ENCODE measurements at regions not wholly inside any gene's neighbourhood (a gene's known extent, or its start where the extent isn't known, plus 50 kb on each side); places are given as distances from the start of the nearest gene placed in this dataset.

DNA sequence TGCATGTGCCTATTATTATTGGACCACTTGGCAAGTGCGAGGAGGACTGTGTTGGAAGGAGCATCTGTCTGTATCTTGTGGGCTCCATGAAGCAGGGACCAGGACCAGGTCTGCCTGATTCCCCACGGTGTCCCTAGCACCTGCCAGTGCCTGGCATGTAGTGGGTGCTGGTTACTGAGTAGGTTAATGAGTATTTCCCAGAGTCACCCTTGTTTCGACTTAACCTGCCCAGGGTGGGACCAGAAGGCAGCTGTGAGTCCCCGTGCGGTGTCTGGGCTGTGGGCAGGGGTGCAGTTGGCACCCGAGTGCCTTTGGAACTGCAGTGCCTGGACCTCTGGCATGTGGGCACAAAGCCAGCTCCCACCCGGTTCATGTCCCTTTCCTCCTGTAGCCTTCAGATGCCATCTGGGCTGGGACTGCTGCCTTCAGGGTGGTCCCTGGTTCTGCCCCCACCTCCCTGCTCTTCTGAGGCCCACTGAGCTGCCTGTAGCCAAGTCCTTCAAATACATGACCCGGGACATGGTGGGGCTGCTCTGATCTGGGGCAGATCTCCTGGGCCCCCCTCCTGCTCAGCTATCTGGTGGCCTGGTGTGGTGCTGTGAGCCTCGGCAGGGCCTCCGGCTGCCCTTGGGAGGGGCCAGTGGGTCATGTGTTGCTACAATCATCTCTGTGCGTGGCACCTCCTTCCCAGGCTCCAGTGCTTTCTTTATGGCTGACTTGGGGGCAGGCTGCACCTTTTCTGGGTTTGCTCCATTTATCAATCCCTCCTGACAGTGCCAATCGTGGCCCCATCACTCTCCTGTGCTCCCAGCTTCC is 53.0 kb upstream of the SORCS2 start:
- ATAC-seq = no peak
- intact Hi-C loops (cut with micrococcal nuclease; ENCODE audit: unreplicated experiment) (no loop called here), in situ Hi-C loops (cut with MboI) (no loop called here)
- 2% methylated on average over 12 of the region's 12 CpGs for WGBS (ENCODE audit: insufficient coverage, insufficient replicate concordance, low lambda C conversion rate, missing lambda C conversion rate)
- FAIRE-seq = no peak
- Histone ChIP-seq H3K4me3 (no peak overlapping the region), H2AFZ (ENCODE audit: control insufficient read depth, low read depth, low read length) (no peak overlapping the region), H3K79me2 (ENCODE audit: control insufficient read depth, insufficient read depth, low read length) (no peaks in the 10 kb centered on the region), H3K27me3 (replicated peaks in 1 of 2; ENCODE audit: control insufficient read depth in 2 of 2, insufficient read depth in 2 of 2, low read length in 1 of 2) (no peaks in the 10 kb centered on the region; a peak in 1 of 4 replicates), H4K20me1 (ENCODE audit: control insufficient read depth, insufficient read depth) (no peaks in the 10 kb centered on the region), H3K4me2 (ENCODE audit: control insufficient read depth, insufficient read depth) (no peak overlapping the region), H3K36me3 (ENCODE audit: control insufficient read depth in 2 of 2, insufficient read depth in 2 of 2, low read length in 1 of 2) (no peaks in the 10 kb centered on the region), H3K4me1 (ENCODE audit: control insufficient read depth, insufficient read depth, low read length) (no peaks in the 10 kb centered on the region), H3K27ac (ENCODE audit: control insufficient read depth, insufficient read depth) (no peak overlapping the region), H3K9me3 (replicated peaks; ENCODE audit: control insufficient read depth, insufficient read depth, low read length) (no peaks in the 10 kb centered on the region), H3K9ac (ENCODE audit: control insufficient read depth, insufficient read depth, low read length) (no peak overlapping the region)
- DNase-seq (ENCODE audit: low read depth, low spot score) = no peak
- SMC1A ChIA-PET (ENCODE audit: uncharacterized antibody, unreplicated experiment) = no interaction called here
- POLR2A ChIA-PET = no interaction called here
- no TSS peak for BruUV-seq (replicated peaks)
- RAD21 ChIA-PET (ENCODE audit: unreplicated experiment) = no interaction called here
- no peak for TF ChIP-seq STAT1 (conservative IDR thresholded peaks at IDR 0.05)
- TF ChIP-seq MEF2A (IDR thresholded peaks at IDR 0.05; ENCODE audit: insufficient read depth, low read depth, low read length) = no peak
- TF ChIP-seq NFYB (IDR thresholded peaks at IDR 0.05; ENCODE audit: insufficient read depth, low read depth, low read length) = no peak
- TF ChIP-seq, protein P1, sequence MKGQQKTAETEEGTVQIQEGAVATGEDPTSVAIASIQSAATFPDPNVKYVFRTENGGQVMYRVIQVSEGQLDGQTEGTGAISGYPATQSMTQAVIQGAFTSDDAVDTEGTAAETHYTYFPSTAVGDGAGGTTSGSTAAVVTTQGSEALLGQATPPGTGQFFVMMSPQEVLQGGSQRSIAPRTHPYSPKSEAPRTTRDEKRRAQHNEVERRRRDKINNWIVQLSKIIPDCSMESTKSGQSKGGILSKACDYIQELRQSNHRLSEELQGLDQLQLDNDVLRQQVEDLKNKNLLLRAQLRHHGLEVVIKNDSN (IDR thresholded peaks at IDR 0.05; ENCODE audit: borderline replicate concordance, extremely low read length, insufficient read depth, low read depth, low read length) = no peak
- TF ChIP-seq PAX8 (IDR thresholded peaks at IDR 0.05) = no peak
- no peak for TF ChIP-seq BRCA1 (IDR thresholded peaks at IDR 0.05; ENCODE audit: low read depth, low read length)
- TF ChIP-seq SIX5 (IDR thresholded peaks at IDR 0.05; ENCODE audit: low read depth, low read length, severe bottlenecking) = no peak
- TF ChIP-seq ETV6 (conservative IDR thresholded peaks at IDR 0.05 in 1 of 2, IDR thresholded peaks at IDR 0.05 in 1 of 2; ENCODE audit: borderline replicate concordance in 1 of 2, low read depth in 1 of 2) = no peak
- TF ChIP-seq, protein P2, sequence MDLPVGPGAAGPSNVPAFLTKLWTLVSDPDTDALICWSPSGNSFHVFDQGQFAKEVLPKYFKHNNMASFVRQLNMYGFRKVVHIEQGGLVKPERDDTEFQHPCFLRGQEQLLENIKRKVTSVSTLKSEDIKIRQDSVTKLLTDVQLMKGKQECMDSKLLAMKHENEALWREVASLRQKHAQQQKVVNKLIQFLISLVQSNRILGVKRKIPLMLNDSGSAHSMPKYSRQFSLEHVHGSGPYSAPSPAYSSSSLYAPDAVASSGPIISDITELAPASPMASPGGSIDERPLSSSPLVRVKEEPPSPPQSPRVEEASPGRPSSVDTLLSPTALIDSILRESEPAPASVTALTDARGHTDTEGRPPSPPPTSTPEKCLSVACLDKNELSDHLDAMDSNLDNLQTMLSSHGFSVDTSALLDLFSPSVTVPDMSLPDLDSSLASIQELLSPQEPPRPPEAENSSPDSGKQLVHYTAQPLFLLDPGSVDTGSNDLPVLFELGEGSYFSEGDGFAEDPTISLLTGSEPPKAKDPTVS (IDR thresholded peaks at IDR 0.05; ENCODE audit: low read depth, low read length) = no peak
- no peak for TF ChIP-seq ZNF622 (IDR thresholded peaks at IDR 0.05)
- TF ChIP-seq MTA2 (IDR thresholded peaks at IDR 0.05; ENCODE audit: low read depth) = no peak
- TF ChIP-seq, protein P3, sequence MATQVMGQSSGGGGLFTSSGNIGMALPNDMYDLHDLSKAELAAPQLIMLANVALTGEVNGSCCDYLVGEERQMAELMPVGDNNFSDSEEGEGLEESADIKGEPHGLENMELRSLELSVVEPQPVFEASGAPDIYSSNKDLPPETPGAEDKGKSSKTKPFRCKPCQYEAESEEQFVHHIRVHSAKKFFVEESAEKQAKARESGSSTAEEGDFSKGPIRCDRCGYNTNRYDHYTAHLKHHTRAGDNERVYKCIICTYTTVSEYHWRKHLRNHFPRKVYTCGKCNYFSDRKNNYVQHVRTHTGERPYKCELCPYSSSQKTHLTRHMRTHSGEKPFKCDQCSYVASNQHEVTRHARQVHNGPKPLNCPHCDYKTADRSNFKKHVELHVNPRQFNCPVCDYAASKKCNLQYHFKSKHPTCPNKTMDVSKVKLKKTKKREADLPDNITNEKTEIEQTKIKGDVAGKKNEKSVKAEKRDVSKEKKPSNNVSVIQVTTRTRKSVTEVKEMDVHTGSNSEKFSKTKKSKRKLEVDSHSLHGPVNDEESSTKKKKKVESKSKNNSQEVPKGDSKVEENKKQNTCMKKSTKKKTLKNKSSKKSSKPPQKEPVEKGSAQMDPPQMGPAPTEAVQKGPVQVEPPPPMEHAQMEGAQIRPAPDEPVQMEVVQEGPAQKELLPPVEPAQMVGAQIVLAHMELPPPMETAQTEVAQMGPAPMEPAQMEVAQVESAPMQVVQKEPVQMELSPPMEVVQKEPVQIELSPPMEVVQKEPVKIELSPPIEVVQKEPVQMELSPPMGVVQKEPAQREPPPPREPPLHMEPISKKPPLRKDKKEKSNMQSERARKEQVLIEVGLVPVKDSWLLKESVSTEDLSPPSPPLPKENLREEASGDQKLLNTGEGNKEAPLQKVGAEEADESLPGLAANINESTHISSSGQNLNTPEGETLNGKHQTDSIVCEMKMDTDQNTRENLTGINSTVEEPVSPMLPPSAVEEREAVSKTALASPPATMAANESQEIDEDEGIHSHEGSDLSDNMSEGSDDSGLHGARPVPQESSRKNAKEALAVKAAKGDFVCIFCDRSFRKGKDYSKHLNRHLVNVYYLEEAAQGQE (IDR thresholded peaks at IDR 0.05; ENCODE audit: low read depth, low read length) = no peak
- no peak for TF ChIP-seq RCOR1 (conservative IDR thresholded peaks at IDR 0.05; ENCODE audit: low read depth, low read length)
- TF ChIP-seq, protein P4, sequence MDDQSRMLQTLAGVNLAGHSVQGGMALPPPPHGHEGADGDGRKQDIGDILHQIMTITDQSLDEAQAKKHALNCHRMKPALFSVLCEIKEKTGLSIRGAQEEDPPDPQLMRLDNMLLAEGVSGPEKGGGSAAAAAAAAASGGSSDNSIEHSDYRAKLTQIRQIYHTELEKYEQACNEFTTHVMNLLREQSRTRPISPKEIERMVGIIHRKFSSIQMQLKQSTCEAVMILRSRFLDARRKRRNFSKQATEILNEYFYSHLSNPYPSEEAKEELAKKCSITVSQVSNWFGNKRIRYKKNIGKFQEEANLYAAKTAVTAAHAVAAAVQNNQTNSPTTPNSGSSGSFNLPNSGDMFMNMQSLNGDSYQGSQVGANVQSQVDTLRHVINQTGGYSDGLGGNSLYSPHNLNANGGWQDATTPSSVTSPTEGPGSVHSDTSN (IDR thresholded peaks at IDR 0.05; ENCODE audit: insufficient replicate concordance, low read depth, low read length) = no peak
- no peak for TF ChIP-seq RFX5 (IDR thresholded peaks at IDR 0.05; ENCODE audit: low read depth, low read length)
- TF ChIP-seq HCFC1 (IDR thresholded peaks at IDR 0.05; ENCODE audit: low read length) = no peak
- CTCF ChIA-PET = no interaction called here

Measured in GM12878 (cell line).